Stimulated activated CD4-positive, alpha-beta T cell treated with anti-CD3 and anti-CD28 coated beads, Interleukin-1b, Interleukin-23, amount 100 ng/mL, for 24 hours (primary cell): ENCODE measurements at regions not wholly inside any gene's neighbourhood (a gene's known extent, or its start where the extent isn't known, plus 50 kb on each side); places are given as distances from the start of the nearest gene placed in this dataset.

Experiments
- DNase-seq, 4 experiments: peaks; one replicate each; pipeline ENCODE4 v3.0.0-alpha.2; 2020; ENCODE audit warnings: low read depth in 4 of 4, low spot score in 1 of 4

DNA sequence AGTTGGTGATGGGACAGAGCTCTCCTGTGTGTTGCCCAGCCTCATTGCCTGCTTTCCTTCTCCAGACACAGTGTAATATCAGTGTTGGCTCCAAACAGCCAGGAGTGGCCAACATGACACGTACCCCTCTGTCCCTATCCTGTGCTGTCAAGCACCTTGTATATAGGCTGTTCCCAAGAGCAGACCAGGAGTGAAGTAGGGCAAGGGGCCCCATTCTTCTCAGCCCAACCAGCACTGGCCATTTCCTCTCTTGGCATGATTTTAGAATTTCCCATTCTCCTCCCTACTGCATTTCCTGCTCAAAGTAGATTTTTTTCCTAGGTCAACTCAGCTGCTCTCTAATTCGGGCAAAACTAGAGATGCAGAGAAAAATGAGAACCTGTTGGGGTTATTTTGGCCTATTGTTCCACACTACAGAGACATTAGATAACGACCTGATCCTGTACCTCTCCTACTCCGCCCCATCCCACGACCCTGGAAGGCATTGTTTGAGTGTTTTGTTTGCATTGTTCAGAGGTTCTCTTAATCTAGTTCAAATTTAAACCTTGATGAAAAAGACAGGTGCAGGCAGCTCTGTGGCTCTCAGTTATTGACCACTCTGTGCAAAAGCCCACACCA is 95.6 kb downstream of the RASSF10 start:
- DNase-seq, result no peak

- no peak for DNase-seq
These were observed 96.2 kb downstream of the RASSF10 start for GRCh38 chr11:13105237-13105844.

GRCh38 chr11:13107544-13108044 is 98.5 kb downstream of the RASSF10 start:
- DNase-seq, result no peak

DNA sequence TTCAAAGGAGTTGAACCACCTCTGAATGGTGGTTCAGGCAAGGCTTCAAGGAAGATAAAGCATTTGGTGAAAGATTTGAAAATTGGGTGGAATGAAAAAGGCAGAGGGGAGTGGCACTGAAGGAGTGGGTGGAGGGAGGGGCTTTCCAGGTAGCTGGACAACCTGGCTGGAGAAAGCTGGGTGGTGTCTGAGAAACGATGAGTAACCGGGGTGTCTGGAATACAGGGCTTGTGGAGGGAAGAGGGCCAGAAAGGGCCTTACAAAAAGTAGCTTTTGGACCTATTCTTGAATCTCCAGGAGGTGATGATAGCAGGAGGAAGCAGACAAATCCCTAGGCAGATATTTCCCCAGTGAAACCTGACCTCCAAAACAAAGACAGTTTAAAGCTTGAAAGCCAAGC is 99.3 kb downstream of the RASSF10 start:
- DNase-seq, result no peak

DNA sequence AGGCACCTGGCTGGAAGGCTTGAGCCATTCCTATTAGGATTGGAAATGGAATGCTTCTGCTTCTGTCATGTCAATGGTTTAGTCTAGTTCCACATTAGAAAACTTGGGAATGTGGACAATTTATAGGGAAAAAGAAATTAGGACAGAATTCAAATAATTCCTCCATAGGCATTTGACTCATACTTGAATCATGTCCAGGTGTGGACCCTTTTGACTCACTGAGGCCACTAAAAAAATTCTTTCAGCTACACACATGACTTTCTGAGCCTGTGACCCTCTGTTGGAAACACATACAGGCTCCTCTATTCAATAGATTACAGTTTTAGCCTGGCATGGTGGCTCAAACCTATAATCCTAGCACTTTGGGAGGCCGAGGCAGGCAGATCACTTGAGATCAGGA is 100.5 kb downstream of the RASSF10 start:
- DNase-seq, result no peak

- no peak for DNase-seq
These were observed 101.0 kb downstream of the RASSF10 start for GRCh38 chr11:13110145-13110544.

DNA sequence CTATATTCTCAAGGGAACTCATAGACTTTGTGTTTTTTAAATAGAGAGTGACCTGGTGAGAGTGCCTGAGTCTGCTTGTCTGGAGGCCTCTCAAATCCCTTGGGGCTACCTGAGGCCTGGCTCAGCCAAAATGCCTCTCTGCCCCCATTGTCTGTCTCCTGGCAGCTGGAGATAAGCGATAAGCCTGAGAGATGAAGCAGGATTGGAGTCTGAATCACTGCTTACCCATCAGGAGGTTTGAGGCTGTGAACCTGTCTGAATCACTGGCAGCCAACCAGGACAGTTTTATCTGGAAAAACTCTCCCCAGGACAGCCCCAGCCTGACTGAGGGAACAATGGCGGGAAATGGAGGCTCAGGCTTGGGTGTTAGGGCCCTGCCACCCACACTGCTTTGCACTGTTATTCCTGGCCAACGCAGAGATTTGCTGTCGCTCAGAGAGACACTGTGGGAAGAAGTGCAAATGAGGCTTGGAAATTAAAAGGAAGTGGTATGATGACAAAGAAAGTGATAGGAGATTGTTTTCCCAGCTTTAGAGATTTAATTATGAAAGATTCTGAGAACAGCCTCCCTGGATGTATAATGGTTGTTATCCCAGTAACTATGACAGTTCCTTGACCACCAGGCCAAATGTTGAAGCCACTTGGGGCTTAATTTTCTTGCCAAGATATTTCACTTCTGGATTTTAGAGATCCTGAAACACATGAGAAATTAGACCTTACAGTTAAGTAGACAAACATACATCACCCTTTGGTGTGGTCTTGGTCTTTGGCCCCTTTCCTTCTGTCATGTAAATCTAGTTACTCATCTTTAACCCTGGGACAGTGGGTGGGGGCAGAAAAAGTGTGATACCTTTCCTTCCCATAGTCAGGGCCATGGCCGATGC is 102.1 kb downstream of the RASSF10 start:
- DNase-seq, result no peak

GRCh38 chr11:13111813-13112130 is 102.7 kb downstream of the RASSF10 start:
- no peak for DNase-seq

GRCh38 chr11:13114566-13115379 is 105.7 kb downstream of the RASSF10 start:
- no peak for DNase-seq

DNA sequence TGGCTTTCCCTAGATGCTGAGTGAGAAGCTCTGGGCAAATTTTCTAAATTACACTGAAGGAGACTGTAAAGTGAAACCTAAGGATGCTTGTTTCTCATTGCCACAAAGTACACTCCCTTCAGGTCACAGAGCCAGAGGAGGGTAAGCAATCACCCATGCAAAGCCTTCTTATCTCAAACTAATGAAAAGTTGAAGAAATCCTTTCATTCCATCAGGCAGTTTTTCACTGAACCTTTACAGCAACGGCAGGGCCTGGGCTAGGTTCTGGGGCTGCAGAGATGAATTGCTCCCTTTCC is 106.2 kb downstream of the RASSF10 start:
- DNase-seq, result no peak

- DNase-seq, result no peak
These were observed 107.4 kb downstream of the RASSF10 start for GRCh38 chr11:13116491-13116890.

DNA sequence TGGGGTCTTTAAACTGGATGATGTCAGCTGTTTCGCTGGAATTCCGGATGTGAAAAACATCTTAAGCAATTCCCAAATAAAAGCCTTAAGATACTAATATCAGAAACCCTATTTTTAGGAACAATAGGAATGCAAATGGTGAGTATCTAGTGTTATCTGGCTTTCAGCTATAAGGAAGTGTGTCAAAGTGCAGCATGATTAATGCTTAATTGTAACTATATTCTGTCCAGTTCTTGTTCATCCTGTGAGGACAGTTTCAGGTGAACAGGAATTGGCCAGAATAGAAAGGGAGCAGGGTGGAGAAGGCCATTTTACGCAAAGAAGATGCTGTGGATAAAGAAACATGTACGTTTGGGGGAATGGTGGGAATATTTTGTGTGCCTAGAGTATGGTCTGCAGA is 108.2 kb downstream of the RASSF10 start:
- no peak for DNase-seq

DNA sequence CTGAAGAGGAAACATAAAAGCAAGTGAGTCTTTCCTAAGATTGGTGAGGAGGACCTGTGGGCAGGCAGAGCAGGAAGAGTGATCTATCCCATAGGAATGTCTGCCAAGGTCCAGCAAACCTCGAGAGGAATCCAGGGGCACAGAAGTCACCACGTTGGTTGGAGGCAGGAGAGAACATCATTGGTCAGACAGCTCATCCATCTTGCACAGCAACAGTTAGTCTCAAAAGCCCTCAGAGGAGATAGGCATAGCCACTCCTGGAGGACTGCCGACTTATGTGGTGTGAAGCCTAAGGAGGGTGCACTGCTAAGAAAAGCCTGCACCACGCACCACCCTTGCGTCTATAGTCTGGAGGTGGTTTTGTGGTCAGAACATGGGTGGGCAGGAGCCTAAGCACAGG is 109.1 kb downstream of the RASSF10 start:
- no peak for DNase-seq

- no peak for DNase-seq
These were observed 109.5 kb downstream of the RASSF10 start for GRCh38 chr11:13118650-13119049.

GRCh38 chr11:13119361-13119760 is 110.2 kb downstream of the RASSF10 start:
- no peak for DNase-seq

GRCh38 chr11:13119941-13120520 is 110.9 kb downstream of the RASSF10 start:
- DNase-seq, result no peak

- no peak for DNase-seq
These were observed 111.6 kb downstream of the RASSF10 start for GRCh38 chr11:13120691-13121090.

GRCh38 chr11:13126430-13126829 is 117.3 kb downstream of the RASSF10 start:
- no peak for DNase-seq

DNA sequence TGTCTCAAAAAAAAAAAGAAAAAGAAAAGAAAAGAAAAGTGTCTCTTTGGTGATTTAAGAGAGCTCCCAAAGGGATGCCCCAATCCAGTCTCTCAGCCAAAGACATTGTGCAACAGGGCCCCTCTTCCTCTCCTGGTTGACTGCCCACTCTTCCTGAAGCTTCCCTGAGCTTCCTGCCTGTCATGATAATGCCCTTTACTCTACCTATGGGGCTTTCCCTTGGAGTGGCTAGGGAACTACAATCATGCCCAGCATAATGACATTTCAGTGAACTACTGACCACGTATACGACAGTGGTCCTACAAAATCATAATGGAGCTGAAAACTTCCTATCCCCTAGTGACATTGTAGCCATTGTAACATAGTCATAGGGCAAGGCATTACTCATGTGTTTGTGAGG is 118.0 kb downstream of the RASSF10 start:
- DNase-seq, result no peak

GRCh38 chr11:13128354-13128753 is 119.2 kb downstream of the RASSF10 start:
- no peak for DNase-seq

DNA sequence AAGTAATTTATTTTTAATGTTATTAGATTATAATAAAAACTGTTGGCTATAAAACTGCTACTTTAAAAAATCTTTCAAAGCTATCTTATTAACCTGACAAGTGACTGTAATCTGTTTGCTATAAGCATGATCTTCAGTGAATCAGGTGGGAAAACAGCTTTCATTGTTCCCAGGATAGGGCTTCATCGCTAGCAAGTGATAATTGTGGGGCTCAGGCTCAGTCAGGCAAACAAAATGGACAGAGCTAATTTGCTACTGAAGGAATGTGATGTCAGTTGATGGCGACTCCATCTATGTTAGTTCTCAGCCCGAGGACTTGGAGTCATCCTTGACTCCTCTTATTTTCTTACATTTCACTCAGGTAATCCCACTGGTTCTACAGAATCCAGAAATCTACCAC is 125.0 kb downstream of the RASSF10 start:
- DNase-seq, result no peak
